GM12878 (cell line): ENCODE measurements at regions not wholly inside any gene's neighbourhood (a gene's known extent, or its start where the extent isn't known, plus 50 kb on each side); places are given as distances from the start of the nearest gene placed in this dataset.

ENCODE experiments used
- ATAC-seq: fragments of 200-7000 bp; cut with Tn5 transposase; 3 replicates; pipeline ENCODE4 v1.9.1; 2020; ENCODE audit warnings: mild to moderate bottlenecking, moderate library complexity
- BruUV-seq: library from RNA; stranded (reverse); fragments of 400-500 nt; replicated peaks from 2 replicates; lab custom pipeline; 2021; lab: Mats Ljungman, UMichigan
- CTCF ChIA-PET: fragments of 300-600 bp; sonication (Branson Sonifier 250); formaldehyde crosslinking; extraction: SDS; loops from one replicate; lab custom pipeline; 2021; ENCODE audit warnings: inconsistent platforms; lab: Yijun Ruan, JAX
- POLR2A ChIA-PET: fragments of 350-600 bp; formaldehyde crosslinking; extraction: SDS; loops from one replicate; lab custom pipeline; 2021; ENCODE audit warnings: inconsistent platforms; lab: Charles Lee
- RAD21 ChIA-PET: fragments of 300-600 bp; sonication (Branson Sonifier 250); formaldehyde crosslinking; loops from one replicate; lab custom pipeline; 2023; ENCODE audit warnings: antibody characterized with exemption; ENCODE audit not compliant: unreplicated experiment; lab: Charles Lee
- SMC1A ChIA-PET: fragments of 300-600 bp; sonication (Branson Sonifier 250); formaldehyde crosslinking; loops from one replicate; lab custom pipeline; 2023; ENCODE audit not compliant: unreplicated experiment, uncharacterized antibody; lab: Charles Lee
- DNase-seq: peaks from one replicate; pipeline ENCODE4 v3.0.0-alpha.2; 2011; ENCODE audit warnings: low read depth, low spot score
- FAIRE-seq: peaks from 3 replicates; lab custom pipeline; 2011; peaks lifted over from hg19 to GRCh38; lab: Jason Lieb, UNC
- H2AFZ ChIP-seq: 2 replicates; pipeline ENCODE4 v1.6.0; 2011; ENCODE audit warnings: low read depth, low read length, control low read depth; ENCODE audit not compliant: control insufficient read depth
- H3K27ac ChIP-seq: 2 replicates; pipeline ENCODE4 v1.5.1; 2011; ENCODE audit warnings: control low read depth; ENCODE audit not compliant: control insufficient read depth, insufficient read depth
- H3K27me3 ChIP-seq, 2 experiments: replicated peaks in 1 of 2; 2 replicates each; pipeline versions ENCODE4 v1.6.0 to v1.6.1; 2011; ENCODE audit warnings: low read length in 1 of 2; ENCODE audit not compliant: control insufficient read depth in 2 of 2, insufficient read depth in 2 of 2
- H3K36me3 ChIP-seq, 2 experiments: 2 replicates each; pipeline ENCODE4 v1.5.1; 2011; ENCODE audit warnings: low read length in 1 of 2; ENCODE audit not compliant: control insufficient read depth in 2 of 2, insufficient read depth in 2 of 2
- H3K4me1 ChIP-seq: 2 replicates; pipeline ENCODE4 v1.6.1; 2011; ENCODE audit warnings: mild to moderate bottlenecking, low read length, moderate library complexity, mixed read lengths; ENCODE audit not compliant: control insufficient read depth, insufficient read depth
- H3K4me2 ChIP-seq: 2 replicates; pipeline ENCODE4 v1.6.0; 2011; ENCODE audit warnings: control low read depth; ENCODE audit not compliant: control insufficient read depth, insufficient read depth
- H3K4me3 ChIP-seq: fragments of 200-600 bp; sonication (generic); 2 replicates; pipeline ENCODE4 v1.5.1; 2016
- H3K79me2 ChIP-seq: 2 replicates; pipeline ENCODE4 v1.6.0; 2011; ENCODE audit warnings: low read length; ENCODE audit not compliant: control insufficient read depth, insufficient read depth
- H3K9ac ChIP-seq: 2 replicates; pipeline ENCODE4 v1.8.0; 2011; ENCODE audit warnings: low read length, control low read depth, mixed read lengths; ENCODE audit not compliant: control insufficient read depth, insufficient read depth
- H3K9me3 ChIP-seq: replicated peaks from 3 replicates; pipeline ENCODE4 v1.5.1; 2011; ENCODE audit warnings: mild to moderate bottlenecking, low read length; ENCODE audit not compliant: control insufficient read depth, insufficient read depth
- H4K20me1 ChIP-seq: 2 replicates; pipeline ENCODE4 v1.6.0; 2011; ENCODE audit not compliant: control insufficient read depth, insufficient read depth
- CEBPZ ChIP-seq: fragments of 150-350 bp; IDR thresholded peaks from 2 replicates; pipeline ENCODE4 v1.6.1; 2016; ENCODE audit warnings: low read depth, low read length
- CTCF ChIP-seq, 3 experiments: IDR thresholded peaks in 2 of 3; conservative IDR thresholded peaks in 1 of 3; 2 replicates each; pipeline ENCODE4 v1.5.1; 2011; ENCODE audit warnings: low read depth in 3 of 3, low read length in 3 of 3, mild to moderate bottlenecking in 3 of 3, control low read depth in 2 of 3, moderate library complexity in 2 of 3, inconsistent platforms in 1 of 3, mixed read lengths in 1 of 3; ENCODE audit not compliant: control insufficient read depth in 2 of 3, insufficient read depth in 1 of 3; ENCODE audit errors: extremely low read depth in 1 of 3
- EED ChIP-seq: sonication (generic); IDR thresholded peaks from 2 replicates; pipeline ENCODE4 v1.6.1; 2016; ENCODE audit warnings: antibody characterized with exemption, low read depth
- EGR1 ChIP-seq, 2 experiments: IDR thresholded peaks; 1 replicate in 1 of 2; 2 replicates in 1 of 2; pipeline ENCODE4 v1.6.1; 2011 to 2012; ENCODE audit warnings: low read depth in 2 of 2, low read length in 2 of 2, borderline replicate concordance in 1 of 2, mild to moderate bottlenecking in 1 of 2, moderate library complexity in 1 of 2
- KAT2A ChIP-seq: conservative IDR thresholded peaks from 2 replicates; pipeline ENCODE4 v1.6.1; 2011; ENCODE audit warnings: low read depth, low read length; ENCODE audit not compliant: control insufficient read depth
- KLF5 ChIP-seq: fragments of 450-650 bp; IDR thresholded peaks from 2 replicates; pipeline ENCODE4 v1.6.1; 2014; ENCODE audit warnings: mild to moderate bottlenecking; ENCODE audit not compliant: partially characterized antibody
- MAX ChIP-seq: IDR thresholded peaks from 2 replicates; pipeline ENCODE4 v1.6.1; 2012; ENCODE audit warnings: low read depth, low read length, improper control_type of control experiment
- MYC ChIP-seq: IDR thresholded peaks from 2 replicates; pipeline ENCODE4 v1.6.1; 2011; ENCODE audit warnings: mild to moderate bottlenecking, low read length, moderate library complexity, inconsistent platforms; ENCODE audit not compliant: insufficient read depth, insufficient replicate concordance, insufficient read length, severe bottlenecking
- NR2C2 ChIP-seq: IDR thresholded peaks from 2 replicates; pipeline ENCODE4 v1.6.1; 2011; ENCODE audit warnings: borderline replicate concordance, low read depth; ENCODE audit not compliant: control insufficient read depth, insufficient read length
- PAX5 ChIP-seq: IDR thresholded peaks from 2 replicates; pipeline ENCODE4 v1.6.1; 2011; ENCODE audit warnings: low read depth, low read length, borderline replicate concordance
- RELA ChIP-seq: fragments of 450-650 bp; IDR thresholded peaks from 2 replicates; pipeline ENCODE4 v1.8.0; 2014; ENCODE audit warnings: borderline replicate concordance; ENCODE audit not compliant: partially characterized antibody
- RUNX3 ChIP-seq: IDR thresholded peaks from 2 replicates; pipeline ENCODE4 v1.6.1; 2012; ENCODE audit warnings: low read length, inconsistent platforms
- SIX5 ChIP-seq: IDR thresholded peaks from 2 replicates; pipeline ENCODE4 v1.6.1; 2011; ENCODE audit warnings: mild to moderate bottlenecking, low read depth, low read length, moderate library complexity; ENCODE audit not compliant: severe bottlenecking
- SKIL ChIP-seq: fragments of 450-650 bp; IDR thresholded peaks from 2 replicates; pipeline ENCODE4 v1.6.1; 2017; ENCODE audit warnings: mild to moderate bottlenecking, low read depth, inconsistent platforms; ENCODE audit not compliant: poor library complexity, severe bottlenecking
- STAT1 ChIP-seq: fragments of 450-650 bp; conservative IDR thresholded peaks from 2 replicates; pipeline ENCODE4 v1.6.1; 2014; ENCODE audit warnings: antibody characterized with exemption, mild to moderate bottlenecking
- WGBS: methylation state at CpG from one replicate; pipeline ENCODE4 v1.1.6; 2016; ENCODE audit warnings: low lambda C conversion rate; ENCODE audit not compliant: insufficient replicate concordance, insufficient coverage; ENCODE audit errors: missing lambda C conversion rate; 5-methylcytosine and 5-hydroxymethylcytosine counted together
- in situ Hi-C: fragments of 300-500 bp; cut with MboI; formaldehyde crosslinking; loops from 9 replicates; pipeline ENCODE4 v1.14.3; 2018; ENCODE audit warnings: mixed read lengths
- intact Hi-C: fragments of 100-400 bp; cut with micrococcal nuclease; formaldehyde crosslinking; loops from one replicate; pipeline ENCODE4 v1.14.2; 2022; ENCODE audit not compliant: unreplicated experiment

GRCh38 chr6:10175362-10175761 is 239.5 kb downstream of the TFAP2A start (continued):
- TF ChIP-seq CTCF (IDR thresholded peaks at IDR 0.05 in 2 of 3, conservative IDR thresholded peaks at IDR 0.05 in 1 of 3; ENCODE audit: control insufficient read depth in 2 of 3, extremely low read depth in 1 of 3, insufficient read depth in 1 of 3, low read depth in 3 of 3, low read length in 3 of 3): no peak
- no peak for TF ChIP-seq NR2C2
- TF ChIP-seq PAX5: no peak
- no peak for TF ChIP-seq SIX5
- TF ChIP-seq KAT2A: no peak

GRCh38 chr6:10174761-10175160 is 240.1 kb downstream of the TFAP2A start:
- ChIA-PET RAD21 (no interaction called here), POLR2A (no interaction called here), SMC1A (interaction anchor here (1.2 to 1.5 kb wide), 2 partner anchors 10 to 52 kb away, joined by 3 read pairs; no protein-coding TSS in a partner anchor), CTCF (no interaction called here)
- no peaks in the 10 kb centered on the region for H3K79me2 ChIP-seq
- ATAC-seq (no peak), DNase-seq (no peak), FAIRE-seq (no peak)
- no peaks in the 10 kb centered on the region for H3K9me3 ChIP-seq
- no peaks in the 10 kb centered on the region for H3K27me3 ChIP-seq
- WGBS: 52% methylated on average over 6 of the region's 6 CpGs
- in situ Hi-C loops: no loop called here
- intact Hi-C loops: no loop called here
- no peak overlapping the region for H3K27ac ChIP-seq
- H3K4me2 ChIP-seq: no peak overlapping the region
- H2AFZ ChIP-seq: no peak overlapping the region
- H3K36me3 ChIP-seq: no peaks in the 10 kb centered on the region
- no TSS peak for BruUV-seq
- H3K9ac ChIP-seq: no peak overlapping the region
- no peak overlapping the region for H3K4me3 ChIP-seq
- H3K4me1 ChIP-seq: no peaks in the 10 kb centered on the region
- no peaks in the 10 kb centered on the region for H4K20me1 ChIP-seq
- no peak for TF ChIP-seq RUNX3
- TF ChIP-seq STAT1: no peak
- no peak for TF ChIP-seq MYC
- TF ChIP-seq EGR1 (IDR thresholded peaks at IDR 0.05; ENCODE audit: borderline replicate concordance in 1 of 2, low read depth in 2 of 2, low read length in 2 of 2): no peak
- TF ChIP-seq KLF5: no peak
- TF ChIP-seq CEBPZ: no peak
- TF ChIP-seq RELA: no peak
- TF ChIP-seq SKIL: no peak
- TF ChIP-seq MAX: no peak
- TF ChIP-seq EED: no peak
